NCI-H2227 (cell line): ENCODE measurements at regions not wholly inside any gene's neighbourhood (a gene's known extent, or its start where the extent isn't known, plus 50 kb on each side); places are given as distances from the start of the nearest gene placed in this dataset.

ENCODE experiments used
- DNase-seq: peaks from one replicate; lab custom pipeline; 2025; ENCODE audit not compliant: unreplicated experiment; lab: John Stamatoyannopoulos, UW

GRCh38 chr7:24178811-24179570, 105.0 kb upstream of the NPY start:
- DNase-seq, result no peak

GRCh38 chr7:24191362-24191761, 92.6 kb upstream of the NPY start:
- no peak for DNase-seq

GRCh38 chr7:24192053-24192452, 91.9 kb upstream of the NPY start:
- DNase-seq, result no peak

GRCh38 chr7:24192691-24193090, 91.3 kb upstream of the NPY start:
- no peak for DNase-seq

- DNase-seq, result no peak
These were observed 86.1 kb upstream of the NPY start for GRCh38 chr7:24197852-24198251.

GRCh38 chr7:24199978-24200377, 84.0 kb upstream of the NPY start:
- no peak for DNase-seq

GRCh38 chr7:24200407-24200966, 83.5 kb upstream of the NPY start:
- no peak for DNase-seq

GRCh38 chr7:24201226-24201625, 82.8 kb upstream of the NPY start:
- DNase-seq, result no peak

- no peak for DNase-seq
These were observed 71.9 kb upstream of the NPY start for GRCh38 chr7:24212073-24212472.

GRCh38 chr7:24213311-24213710, 70.7 kb upstream of the NPY start:
- no peak for DNase-seq

GRCh38 chr7:24214670-24215069, 69.3 kb upstream of the NPY start:
- DNase-seq, result no peak

GRCh38 chr7:24216576-24217125, 67.3 kb upstream of the NPY start:
- no peak for DNase-seq

GRCh38 chr7:24221500-24221899, 62.5 kb upstream of the NPY start:
- no peak for DNase-seq

GRCh38 chr7:24227068-24227467, 56.9 kb upstream of the NPY start:
- DNase-seq, result no peak

GRCh38 chr7:24227603-24228359, 56.2 kb upstream of the NPY start:
- no peak for DNase-seq

- DNase-seq, result no peak
These were observed 54.3 kb upstream of the NPY start for GRCh38 chr7:24229481-24230226.

- DNase-seq, result no peak
These were observed 52.5 kb upstream of the NPY start for GRCh38 chr7:24231493-24231892.

- no peak for DNase-seq
These were observed 50.6 kb upstream of the NPY start for GRCh38 chr7:24233386-24233785.
